HFF-Myc (cell line): ENCODE measurements at regions not wholly inside any gene's neighbourhood (a gene's known extent, or its start where the extent isn't known, plus 50 kb on each side); places are given as distances from the start of the nearest gene placed in this dataset.

Experiments used
- DNase-seq: peaks from one replicate; pipeline ENCODE4 v3.0.0-alpha.2; 2011; ENCODE audit warnings: low read depth; ENCODE audit errors: extremely low read depth
- H3K4me3 ChIP-seq: replicated peaks from 2 replicates; pipeline ENCODE4 v1.5.1; 2011; ENCODE audit warnings: low read depth, mild to moderate bottlenecking, control low read depth, low read length
- TF ChIP-seq, protein P1 (sequence below): IDR thresholded peaks from 2 replicates; pipeline ENCODE4 v1.5.1; 2012; ENCODE audit warnings: mild to moderate bottlenecking, low read depth, low read length, control low read depth; ENCODE audit errors: missing control alignments

DNA sequence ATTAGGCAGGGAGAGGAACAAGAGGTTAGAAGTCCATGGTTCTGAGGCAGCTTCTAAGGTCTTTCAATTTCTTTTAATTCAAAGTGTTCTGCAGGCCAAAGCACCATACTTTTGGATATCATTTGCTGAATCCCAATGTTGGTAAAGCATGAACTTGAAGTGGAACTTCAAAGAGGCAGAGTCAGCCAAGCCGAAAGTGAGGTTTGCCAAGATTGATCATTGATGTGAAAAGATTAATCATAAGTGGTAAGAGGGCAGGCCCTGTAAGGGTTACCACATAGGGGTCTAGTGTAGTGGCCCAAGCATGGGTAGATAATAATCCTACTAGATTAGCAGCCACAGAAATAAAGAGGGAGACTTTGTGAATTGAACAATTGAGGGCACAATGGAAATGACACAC is 191.7 kb upstream of the DIO2 start:
- TF ChIP-seq, protein P1, sequence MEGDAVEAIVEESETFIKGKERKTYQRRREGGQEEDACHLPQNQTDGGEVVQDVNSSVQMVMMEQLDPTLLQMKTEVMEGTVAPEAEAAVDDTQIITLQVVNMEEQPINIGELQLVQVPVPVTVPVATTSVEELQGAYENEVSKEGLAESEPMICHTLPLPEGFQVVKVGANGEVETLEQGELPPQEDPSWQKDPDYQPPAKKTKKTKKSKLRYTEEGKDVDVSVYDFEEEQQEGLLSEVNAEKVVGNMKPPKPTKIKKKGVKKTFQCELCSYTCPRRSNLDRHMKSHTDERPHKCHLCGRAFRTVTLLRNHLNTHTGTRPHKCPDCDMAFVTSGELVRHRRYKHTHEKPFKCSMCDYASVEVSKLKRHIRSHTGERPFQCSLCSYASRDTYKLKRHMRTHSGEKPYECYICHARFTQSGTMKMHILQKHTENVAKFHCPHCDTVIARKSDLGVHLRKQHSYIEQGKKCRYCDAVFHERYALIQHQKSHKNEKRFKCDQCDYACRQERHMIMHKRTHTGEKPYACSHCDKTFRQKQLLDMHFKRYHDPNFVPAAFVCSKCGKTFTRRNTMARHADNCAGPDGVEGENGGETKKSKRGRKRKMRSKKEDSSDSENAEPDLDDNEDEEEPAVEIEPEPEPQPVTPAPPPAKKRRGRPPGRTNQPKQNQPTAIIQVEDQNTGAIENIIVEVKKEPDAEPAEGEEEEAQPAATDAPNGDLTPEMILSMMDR = no peak
- DNase-seq = no peak
- H3K4me3 ChIP-seq = no peak overlapping the region

DNA sequence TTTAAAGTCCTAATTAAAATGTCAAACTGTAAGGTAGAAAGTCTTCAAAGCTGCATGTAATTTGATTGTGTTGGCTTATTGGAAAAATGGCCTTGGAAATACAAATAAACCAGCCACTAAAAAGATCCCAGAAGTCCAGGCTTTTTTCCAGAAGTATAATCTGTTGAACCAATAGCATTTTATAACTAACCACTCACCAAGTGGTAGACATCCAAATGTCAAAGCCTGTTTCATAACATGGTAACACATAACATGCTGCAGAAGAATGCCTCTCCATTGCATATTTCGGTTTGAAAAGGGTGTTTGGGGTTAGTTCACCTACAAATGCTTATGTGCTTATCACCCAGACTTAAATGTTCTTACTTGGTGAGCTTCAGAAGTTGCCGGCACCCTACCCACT is 183.7 kb upstream of the DIO2 start:
- TF ChIP-seq, protein P1 = no peak
- DNase-seq = no peak
- H3K4me3 ChIP-seq = no peak overlapping the region

DNA sequence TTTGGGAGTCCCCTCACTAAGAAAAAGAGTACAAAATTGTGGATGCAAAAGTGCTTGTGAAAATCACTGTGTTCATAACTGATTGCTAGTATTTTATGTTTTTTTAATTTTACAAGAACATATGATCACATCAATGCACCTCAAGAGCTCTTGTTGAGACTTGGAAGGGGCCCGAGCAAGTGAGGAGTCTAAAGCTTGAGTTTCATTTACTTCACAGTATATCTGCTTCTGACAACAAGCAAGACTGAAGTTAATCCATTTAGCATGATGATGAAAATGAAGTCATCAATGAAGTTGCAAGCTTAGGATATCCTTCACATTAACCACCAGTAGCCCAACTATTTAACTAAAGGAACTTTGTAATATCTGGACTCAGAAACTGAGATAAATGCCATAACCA is 182.5 kb upstream of the DIO2 start:
- H3K4me3 ChIP-seq = no peak overlapping the region
- TF ChIP-seq, protein P1 = no peak
- no peak for DNase-seq

DNA sequence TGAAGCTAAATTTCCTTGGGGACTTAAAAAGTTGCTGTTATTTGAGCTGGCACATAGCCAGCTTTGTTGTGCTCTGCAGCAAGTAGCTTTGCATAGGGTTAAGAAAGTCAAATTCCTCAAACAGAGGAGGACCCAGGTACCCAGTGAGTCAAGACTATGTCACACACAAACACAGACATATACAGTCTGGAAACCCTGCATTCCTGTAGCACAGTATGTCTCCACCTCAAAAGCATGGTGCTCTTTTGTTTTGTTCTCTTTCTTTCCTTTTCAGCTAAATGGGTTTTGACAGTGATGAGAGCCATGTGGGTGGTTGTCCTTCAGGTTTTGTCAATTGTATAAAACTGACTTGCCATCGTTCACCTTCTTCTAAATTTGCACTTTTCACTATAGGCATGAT is 179.6 kb upstream of the DIO2 start:
- no peak for DNase-seq
- TF ChIP-seq, protein P1 = no peak

DNA sequence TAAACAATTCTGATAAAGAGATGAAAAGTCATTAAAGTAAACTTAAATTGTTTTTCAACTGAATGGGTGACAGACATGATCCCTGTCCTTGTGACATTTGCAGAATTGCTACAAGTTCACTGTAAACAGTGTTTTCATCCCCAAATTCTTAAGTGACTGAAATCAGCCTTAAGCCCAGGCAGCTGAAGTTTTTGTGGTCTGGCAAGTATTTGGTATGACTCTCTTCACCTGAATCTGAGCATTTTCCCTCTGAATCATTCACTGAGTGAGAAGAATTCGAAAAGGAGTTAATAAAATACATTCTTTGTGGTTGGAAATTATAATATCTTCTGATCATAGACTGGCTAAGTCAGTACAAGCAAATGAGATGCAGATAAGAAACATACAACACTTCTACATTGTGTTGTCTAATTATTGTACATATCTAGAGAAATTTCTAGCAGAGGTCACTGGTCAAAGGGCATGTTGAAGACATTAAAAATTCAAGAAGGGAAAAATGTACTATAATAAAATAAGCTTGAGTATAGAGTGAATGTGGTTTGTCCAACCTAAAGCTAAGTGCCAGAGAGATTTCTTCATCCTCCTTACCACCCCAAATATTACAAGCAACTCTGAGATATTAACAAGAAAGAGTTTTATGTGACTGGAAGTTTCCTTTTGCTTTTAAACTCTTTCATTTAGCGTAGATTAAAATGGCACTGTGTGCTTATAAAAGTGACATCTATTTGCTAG is 177.8 kb upstream of the DIO2 start:
- TF ChIP-seq, protein P1 = no peak
- peak; percentile 62 for DNase-seq

More for the DNA sequence above, 179.6 kb upstream of the DIO2 start:
- H3K4me3 ChIP-seq = no peak overlapping the region

DNA sequence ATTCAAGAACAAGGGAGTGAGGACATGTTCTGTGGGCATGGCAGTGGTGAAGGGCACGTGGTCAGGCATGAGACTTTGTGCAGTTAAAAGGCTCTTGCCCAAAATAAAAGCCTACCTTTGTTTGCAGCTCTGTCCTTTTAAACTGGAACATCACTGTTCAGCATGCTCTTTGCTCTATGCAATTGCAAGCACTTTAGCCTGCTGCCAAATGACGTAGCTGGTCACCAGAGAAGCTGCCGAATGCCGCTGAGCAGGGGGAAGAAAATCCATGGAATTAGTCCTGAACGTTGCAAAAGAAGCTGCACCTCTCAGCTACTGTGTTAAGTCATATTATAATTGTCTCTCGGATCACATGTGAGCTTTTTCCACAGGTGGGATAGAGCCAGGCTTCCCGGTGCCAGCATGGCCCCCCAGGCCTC is 176.3 kb upstream of the DIO2 start:
- no peak for DNase-seq
- H3K4me3 ChIP-seq = no peak overlapping the region
- TF ChIP-seq, protein P1 = no peak

More for the DNA sequence above, 177.8 kb upstream of the DIO2 start:
- no peak overlapping the region for H3K4me3 ChIP-seq

DNA sequence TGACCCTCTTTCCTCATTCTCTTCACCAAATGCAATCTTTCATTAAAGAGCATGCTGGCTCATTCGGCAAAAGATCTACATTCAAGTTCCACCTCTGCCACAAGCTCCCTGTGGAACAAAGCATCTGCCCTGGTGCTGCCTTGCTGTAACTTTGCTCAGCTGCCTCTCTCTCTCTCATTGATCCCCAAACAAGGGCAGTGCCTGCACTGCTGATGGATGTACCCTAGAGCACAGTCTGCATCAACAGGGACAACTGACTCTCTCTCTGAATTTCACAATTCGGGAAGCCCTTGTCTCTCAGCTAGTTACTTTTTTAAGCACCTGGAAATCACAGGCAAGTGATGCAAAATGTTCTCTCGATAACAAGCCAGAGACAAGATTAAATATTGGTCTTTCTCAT is 174.0 kb upstream of the DIO2 start:
- DNase-seq = no peak
- H3K4me3 ChIP-seq = no peak overlapping the region
- TF ChIP-seq, protein P1 = no peak
